GM12878 (cell line): ENCODE measurements at regions not wholly inside any gene's neighbourhood (a gene's known extent, or its start where the extent isn't known, plus 50 kb on each side); places are given as distances from the start of the nearest gene placed in this dataset.

Source experiments
- ATAC-seq: fragments of 200-7000 bp; cut with Tn5 transposase; 3 replicates; pipeline ENCODE4 v1.9.1; 2020; ENCODE audit warnings: mild to moderate bottlenecking, moderate library complexity
- BruUV-seq: library from RNA; stranded (reverse); fragments of 400-500 nt; replicated peaks from 2 replicates; lab custom pipeline; 2021; lab: Mats Ljungman, UMichigan
- CTCF ChIA-PET: fragments of 300-600 bp; sonication (Branson Sonifier 250); formaldehyde crosslinking; extraction: SDS; loops from one replicate; lab custom pipeline; 2021; ENCODE audit warnings: inconsistent platforms; lab: Yijun Ruan, JAX
- POLR2A ChIA-PET: fragments of 350-600 bp; formaldehyde crosslinking; extraction: SDS; loops from one replicate; lab custom pipeline; 2021; ENCODE audit warnings: inconsistent platforms; lab: Charles Lee
- RAD21 ChIA-PET: fragments of 300-600 bp; sonication (Branson Sonifier 250); formaldehyde crosslinking; loops from one replicate; lab custom pipeline; 2023; ENCODE audit warnings: antibody characterized with exemption; ENCODE audit not compliant: unreplicated experiment; lab: Charles Lee
- SMC1A ChIA-PET: fragments of 300-600 bp; sonication (Branson Sonifier 250); formaldehyde crosslinking; loops from one replicate; lab custom pipeline; 2023; ENCODE audit not compliant: unreplicated experiment, uncharacterized antibody; lab: Charles Lee
- DNase-seq: peaks from one replicate; pipeline ENCODE4 v3.0.0-alpha.2; 2011; ENCODE audit warnings: low read depth, low spot score
- FAIRE-seq: peaks from 3 replicates; lab custom pipeline; 2011; peaks lifted over from hg19 to GRCh38; lab: Jason Lieb, UNC
- H2AFZ ChIP-seq: 2 replicates; pipeline ENCODE4 v1.6.0; 2011; ENCODE audit warnings: low read depth, low read length, control low read depth; ENCODE audit not compliant: control insufficient read depth
- H3K27ac ChIP-seq: 2 replicates; pipeline ENCODE4 v1.5.1; 2011; ENCODE audit warnings: control low read depth; ENCODE audit not compliant: control insufficient read depth, insufficient read depth
- H3K27me3 ChIP-seq, 2 experiments: replicated peaks in 1 of 2; 2 replicates each; pipeline versions ENCODE4 v1.6.0 to v1.6.1; 2011; ENCODE audit warnings: low read length in 1 of 2; ENCODE audit not compliant: control insufficient read depth in 2 of 2, insufficient read depth in 2 of 2
- H3K36me3 ChIP-seq, 2 experiments: 2 replicates each; pipeline ENCODE4 v1.5.1; 2011; ENCODE audit warnings: low read length in 1 of 2; ENCODE audit not compliant: control insufficient read depth in 2 of 2, insufficient read depth in 2 of 2
- H3K4me1 ChIP-seq: 2 replicates; pipeline ENCODE4 v1.6.1; 2011; ENCODE audit warnings: mild to moderate bottlenecking, low read length, moderate library complexity, mixed read lengths; ENCODE audit not compliant: control insufficient read depth, insufficient read depth
- H3K4me2 ChIP-seq: 2 replicates; pipeline ENCODE4 v1.6.0; 2011; ENCODE audit warnings: control low read depth; ENCODE audit not compliant: control insufficient read depth, insufficient read depth
- H3K4me3 ChIP-seq: fragments of 200-600 bp; sonication (generic); 2 replicates; pipeline ENCODE4 v1.5.1; 2016
- H3K79me2 ChIP-seq: 2 replicates; pipeline ENCODE4 v1.6.0; 2011; ENCODE audit warnings: low read length; ENCODE audit not compliant: control insufficient read depth, insufficient read depth
- H3K9ac ChIP-seq: 2 replicates; pipeline ENCODE4 v1.8.0; 2011; ENCODE audit warnings: low read length, control low read depth, mixed read lengths; ENCODE audit not compliant: control insufficient read depth, insufficient read depth
- H3K9me3 ChIP-seq: replicated peaks from 3 replicates; pipeline ENCODE4 v1.5.1; 2011; ENCODE audit warnings: mild to moderate bottlenecking, low read length; ENCODE audit not compliant: control insufficient read depth, insufficient read depth
- H4K20me1 ChIP-seq: 2 replicates; pipeline ENCODE4 v1.6.0; 2011; ENCODE audit not compliant: control insufficient read depth, insufficient read depth
- CBFB ChIP-seq: IDR thresholded peaks from 2 replicates; pipeline ENCODE4 v1.6.1; 2016; ENCODE audit warnings: antibody characterized with exemption, low read depth
- CHD1 ChIP-seq: IDR thresholded peaks from 2 replicates; pipeline ENCODE4 v1.6.1; 2012; ENCODE audit warnings: low read depth, low read length, improper control_type of control experiment
- CHD4 ChIP-seq: fragments of 200-600 bp; sonication (generic); IDR thresholded peaks from 2 replicates; pipeline ENCODE4 v1.6.1; 2016; ENCODE audit warnings: mild to moderate bottlenecking
- EGR1 ChIP-seq, 2 experiments: IDR thresholded peaks; 1 replicate in 1 of 2; 2 replicates in 1 of 2; pipeline ENCODE4 v1.6.1; 2011 to 2012; ENCODE audit warnings: low read depth in 2 of 2, low read length in 2 of 2, borderline replicate concordance in 1 of 2, mild to moderate bottlenecking in 1 of 2, moderate library complexity in 1 of 2
- GABPA ChIP-seq: IDR thresholded peaks from 2 replicates; pipeline ENCODE4 v1.6.1; 2014; ENCODE audit warnings: antibody characterized with exemption, low read depth, mild to moderate bottlenecking, inconsistent platforms
- HDGF ChIP-seq: fragments of 450-650 bp; IDR thresholded peaks from 2 replicates; pipeline ENCODE4 v1.6.1; 2016; ENCODE audit warnings: antibody characterized with exemption
- IKZF2 ChIP-seq, 2 experiments: fragments of 450-650 bp; IDR thresholded peaks; 2 replicates each; pipeline ENCODE4 v1.6.1; 2017; ENCODE audit warnings: mild to moderate bottlenecking in 2 of 2, moderate library complexity in 2 of 2
- JUND ChIP-seq: IDR thresholded peaks from 2 replicates; pipeline ENCODE4 v1.6.1; 2012; ENCODE audit warnings: low read depth, mild to moderate bottlenecking, low read length, improper control_type of control experiment, moderate library complexity
- MEF2A ChIP-seq: IDR thresholded peaks from 2 replicates; pipeline ENCODE4 v1.6.1; 2011; ENCODE audit warnings: low read depth, mild to moderate bottlenecking, low read length, moderate library complexity; ENCODE audit not compliant: insufficient read depth
- MEF2B ChIP-seq: fragments of 450-650 bp; IDR thresholded peaks from 2 replicates; pipeline ENCODE4 v1.6.1; 2018; ENCODE audit warnings: mild to moderate bottlenecking, moderate library complexity; ENCODE audit not compliant: partially characterized antibody, poor library complexity, severe bottlenecking
- MTA2 ChIP-seq: fragments of 450-650 bp; IDR thresholded peaks from 2 replicates; pipeline ENCODE4 v1.6.1; 2016; ENCODE audit warnings: low read depth, mild to moderate bottlenecking, moderate library complexity
- PBX3 ChIP-seq: IDR thresholded peaks from 2 replicates; pipeline ENCODE4 v1.6.1; 2011; ENCODE audit warnings: mild to moderate bottlenecking, low read depth, low read length, moderate library complexity; ENCODE audit not compliant: insufficient replicate concordance
- POLR2AphosphoS2 ChIP-seq: IDR thresholded peaks from 2 replicates; pipeline ENCODE4 v1.6.1; 2011; ENCODE audit warnings: low read depth, mild to moderate bottlenecking, low read length, improper control_type of control experiment, moderate library complexity
- RB1 ChIP-seq: fragments of 450-650 bp; formaldehyde crosslinking; IDR thresholded peaks from 2 replicates; pipeline ENCODE4 v1.6.1; 2017; ENCODE audit warnings: mild to moderate bottlenecking, borderline replicate concordance
- SIN3A ChIP-seq: IDR thresholded peaks from 2 replicates; pipeline ENCODE4 v1.6.1; 2012; ENCODE audit warnings: low read depth, low read length, improper control_type of control experiment
- SREBF1 ChIP-seq: IDR thresholded peaks from 2 replicates; pipeline ENCODE4 v1.6.1; 2012; ENCODE audit warnings: mild to moderate bottlenecking, low read length
- USF1 ChIP-seq: IDR thresholded peaks from 2 replicates; pipeline ENCODE4 v1.6.1; 2011; ENCODE audit warnings: borderline replicate concordance, low read depth, mild to moderate bottlenecking, moderate library complexity, mixed read lengths, low read length; ENCODE audit not compliant: insufficient read depth; ENCODE audit errors: extremely low read length
- YBX1 ChIP-seq: fragments of 450-650 bp; IDR thresholded peaks from 2 replicates; pipeline ENCODE4 v1.6.1; 2016; ENCODE audit warnings: antibody characterized with exemption
- ZNF274 ChIP-seq: IDR thresholded peaks from one replicate; pipeline ENCODE4 v1.8.0; 2011; ENCODE audit not compliant: insufficient read length, insufficient read depth
- WGBS: methylation state at CpG from one replicate; pipeline ENCODE4 v1.1.6; 2016; ENCODE audit warnings: low lambda C conversion rate; ENCODE audit not compliant: insufficient replicate concordance, insufficient coverage; ENCODE audit errors: missing lambda C conversion rate; 5-methylcytosine and 5-hydroxymethylcytosine counted together
- in situ Hi-C: fragments of 300-500 bp; cut with MboI; formaldehyde crosslinking; loops from 9 replicates; pipeline ENCODE4 v1.14.3; 2018; ENCODE audit warnings: mixed read lengths
- intact Hi-C: fragments of 100-400 bp; cut with micrococcal nuclease; formaldehyde crosslinking; loops from one replicate; pipeline ENCODE4 v1.14.2; 2022; ENCODE audit not compliant: unreplicated experiment

- DNase-seq = no peak
- TF ChIP-seq GABPA (no peak), CHD4 (no peak), MEF2A (no peak)
- no peaks in the 10 kb centered on the region for H3K4me1 ChIP-seq
- ChIA-PET CTCF (no interaction called here), RAD21 (no interaction called here), POLR2A (no interaction called here), SMC1A (no interaction called here)
- in situ Hi-C loops = no loop called here
- no peak for FAIRE-seq
- intact Hi-C loops = no loop called here
- H3K9me3 ChIP-seq = no peaks in the 10 kb centered on the region
- H3K36me3 ChIP-seq = no peaks in the 10 kb centered on the region
- H3K27me3 ChIP-seq = no peaks in the 10 kb centered on the region
- BruUV-seq = no TSS peak
- no peak overlapping the region for H2AFZ ChIP-seq
- H3K4me2 ChIP-seq = no peak overlapping the region
- 29% methylated on average over 14 of the region's 14 CpGs for WGBS
- H3K27ac ChIP-seq = no peak overlapping the region
- ATAC-seq = no peak
- H3K4me3 ChIP-seq = no peak overlapping the region
- H4K20me1 ChIP-seq = no peaks in the 10 kb centered on the region
- H3K9ac ChIP-seq = no peak overlapping the region
- H3K79me2 ChIP-seq = no peaks in the 10 kb centered on the region
Measured at GRCh38 chr18:78788161-78788560, 191.5 kb upstream of the SALL3 start.

- Histone ChIP-seq H3K9me3 (no peaks in the 10 kb centered on the region), H3K27me3 (no peaks in the 10 kb centered on the region), H3K4me2 (no peak overlapping the region), H3K79me2 (no peaks in the 10 kb centered on the region), H3K36me3 (no peaks in the 10 kb centered on the region), H2AFZ (no peak overlapping the region), H3K4me1 (no peaks in the 10 kb centered on the region), H4K20me1 (no peaks in the 10 kb centered on the region), H3K4me3 (no peak overlapping the region), H3K9ac (no peak overlapping the region), H3K27ac (no peak overlapping the region)
- ATAC-seq (no peak), DNase-seq (no peak), FAIRE-seq (no peak)
- in situ Hi-C loops = no loop called here
- ChIA-PET RAD21 (no interaction called here), SMC1A (no interaction called here), CTCF (no interaction called here), POLR2A (no interaction called here)
- BruUV-seq = no TSS peak
- 39% methylated on average over 11 of the region's 11 CpGs for WGBS
- intact Hi-C loops = no loop called here
- TF ChIP-seq SIN3A (no peak), JUND (no peak), RB1 (no peak), SREBF1 (no peak), MEF2A (no peak), MTA2 (no peak), USF1 (no peak), EGR1 (IDR thresholded peaks at IDR 0.05; ENCODE audit: borderline replicate concordance in 1 of 2, low read depth in 2 of 2, low read length in 2 of 2) (no peak), PBX3 (no peak), IKZF2 (IDR thresholded peaks at IDR 0.05) (no peak), CHD1 (no peak), HDGF (no peak), POLR2AphosphoS2 (no peak), ZNF274 (no peak), MEF2B (no peak), YBX1 (no peak), CBFB (no peak)
Measured at GRCh38 chr18:78789850-78790249, 189.8 kb upstream of the SALL3 start.
